GM23248 (cell line): ENCODE measurements at regions not wholly inside any gene's neighbourhood (a gene's known extent, or its start where the extent isn't known, plus 50 kb on each side); places are given as distances from the start of the nearest gene placed in this dataset.

Experiments used
- DNase-seq: peaks from one replicate; pipeline ENCODE4 v3.0.0-alpha.2; 2015
- H2AFZ ChIP-seq: fragments of 200-600 bp; sonication (generic); 2 replicates; pipeline ENCODE4 v1.6.1; 2016; ENCODE audit warnings: antibody characterized with exemption
- H3F3A ChIP-seq: fragments of 200-600 bp; sonication (generic); 2 replicates; pipeline ENCODE4 v1.6.1; 2016; ENCODE audit warnings: mild to moderate bottlenecking, antibody characterized with exemption, mixed run types; ENCODE audit not compliant: insufficient read depth
- H3K27ac ChIP-seq: fragments of 200-600 bp; sonication (generic); 2 replicates; pipeline ENCODE4 v1.5.1; 2016; ENCODE audit warnings: mild to moderate bottlenecking
- H3K27me3 ChIP-seq: fragments of 200-600 bp; sonication (generic); replicated peaks from 2 replicates; pipeline ENCODE4 v1.6.1; 2016; ENCODE audit warnings: mild to moderate bottlenecking; ENCODE audit not compliant: insufficient read depth
- H3K36me3 ChIP-seq: fragments of 200-600 bp; sonication (generic); 2 replicates; pipeline ENCODE4 v1.6.1; 2016; ENCODE audit warnings: low read depth, mild to moderate bottlenecking
- H3K4me1 ChIP-seq: fragments of 200-600 bp; sonication (generic); 2 replicates; pipeline ENCODE4 v1.6.1; 2016; ENCODE audit warnings: mild to moderate bottlenecking; ENCODE audit not compliant: insufficient read depth
- H3K4me2 ChIP-seq: fragments of 200-600 bp; sonication (generic); one replicate; pipeline ENCODE4 v1.6.1; 2016; ENCODE audit warnings: mild to moderate bottlenecking; ENCODE audit not compliant: unreplicated experiment
- H3K4me3 ChIP-seq: fragments of 200-600 bp; sonication (generic); 2 replicates; pipeline ENCODE4 v1.5.1; 2016; ENCODE audit warnings: mild to moderate bottlenecking
- H3K79me2 ChIP-seq: fragments of 200-600 bp; sonication (generic); 2 replicates; pipeline ENCODE4 v1.6.1; 2016; ENCODE audit warnings: mild to moderate bottlenecking; ENCODE audit not compliant: insufficient read depth
- H3K9ac ChIP-seq: fragments of 200-600 bp; sonication (generic); 2 replicates; pipeline ENCODE4 v1.6.1; 2016; ENCODE audit warnings: mild to moderate bottlenecking
- H3K9me2 ChIP-seq: fragments of 200-600 bp; sonication (generic); 2 replicates; pipeline ENCODE4 v1.6.1; 2016; ENCODE audit warnings: mixed run types, mild to moderate bottlenecking, moderate library complexity; ENCODE audit not compliant: insufficient read depth
- H3K9me3 ChIP-seq: fragments of 200-600 bp; sonication (generic); one replicate; pipeline ENCODE4 v1.6.1; 2017; ENCODE audit warnings: low read depth
- H4K20me1 ChIP-seq: fragments of 200-600 bp; sonication (generic); 2 replicates; pipeline ENCODE4 v1.6.0; 2016; ENCODE audit not compliant: insufficient read depth
- EZH2 ChIP-seq: fragments of 200-600 bp; sonication (generic); IDR thresholded peaks from 2 replicates; pipeline ENCODE4 v1.6.1; 2018; ENCODE audit warnings: antibody characterized with exemption, mild to moderate bottlenecking; ENCODE audit not compliant: insufficient read depth, poor library complexity, severe bottlenecking
- EZH2phosphoT487 ChIP-seq: fragments of 200-600 bp; sonication (generic); IDR thresholded peaks from 2 replicates; pipeline ENCODE4 v1.6.1; 2018; ENCODE audit warnings: antibody characterized with exemption, moderate library complexity, mild to moderate bottlenecking, low read depth; ENCODE audit not compliant: insufficient read depth
- WGBS, 2 experiments: methylation state at CpG; one replicate each; pipeline ENCODE4 v1.1.6; 2015 to 2017; ENCODE audit warnings: low lambda C conversion rate in 2 of 2, low coverage in 1 of 2; ENCODE audit errors: missing lambda C conversion rate in 2 of 2; 5-methylcytosine and 5-hydroxymethylcytosine counted together
- in situ Hi-C: fragments of 300-500 bp; cut with MboI; formaldehyde crosslinking; loops from 2 replicates; pipeline ENCODE4 v1.15.0; 2020

- DNase-seq: no peak
- 0% methylated on average over 1 of the region's 1 CpG for WGBS, 2 experiments
- no peak overlapping the region for H3K9ac ChIP-seq
- H3K79me2 ChIP-seq: no peaks in the 10 kb centered on the region
- no peak overlapping the region for H3K4me2 ChIP-seq
- no peaks in the 10 kb centered on the region for H3K9me2 ChIP-seq
- H3K4me3 ChIP-seq: no peak overlapping the region
- in situ Hi-C loops: no loop called here
- H3F3A ChIP-seq: no peaks in the 10 kb centered on the region
- no peaks in the 10 kb centered on the region for H4K20me1 ChIP-seq
- no peaks in the 10 kb centered on the region for H3K4me1 ChIP-seq
- no peaks in the 10 kb centered on the region for H3K9me3 ChIP-seq
- H3K36me3 ChIP-seq: no peaks in the 10 kb centered on the region
- no peak overlapping the region for H3K27ac ChIP-seq
- no peak for TF ChIP-seq EZH2phosphoT487
- no peak for TF ChIP-seq EZH2
- H2AFZ ChIP-seq: no peak overlapping the region
- H3K27me3 ChIP-seq: no peaks in the 10 kb centered on the region
Observed at GRCh38 chr2:15868186-15868585, 72.2 kb upstream of the MYCN start.

- no peaks in the 10 kb centered on the region for H3K4me1 ChIP-seq
- no peak overlapping the region for H3K4me3 ChIP-seq
- H2AFZ ChIP-seq: no peak overlapping the region
- no peaks in the 10 kb centered on the region for H3F3A ChIP-seq
- no peak for TF ChIP-seq EZH2phosphoT487
- TF ChIP-seq EZH2: no peak
- 9 to 15% methylated on average over 2 of the region's 2 CpGs for WGBS, 2 experiments
- no peak overlapping the region for H3K4me2 ChIP-seq
- H3K9me2 ChIP-seq: no peaks in the 10 kb centered on the region
- H3K79me2 ChIP-seq: no peaks in the 10 kb centered on the region
- H3K36me3 ChIP-seq: no peaks in the 10 kb centered on the region
- in situ Hi-C loops: no loop called here
- no peaks in the 10 kb centered on the region for H4K20me1 ChIP-seq
- no peak for DNase-seq
- H3K27ac ChIP-seq: no peak overlapping the region
- no peaks in the 10 kb centered on the region for H3K27me3 ChIP-seq
- H3K9ac ChIP-seq: no peak overlapping the region
- no peaks in the 10 kb centered on the region for H3K9me3 ChIP-seq
Observed at GRCh38 chr2:15868704-15869103, 71.6 kb upstream of the MYCN start.

- H3K9me2 ChIP-seq: no peaks in the 10 kb centered on the region
- H3F3A ChIP-seq: no peaks in the 10 kb centered on the region
- no peaks in the 10 kb centered on the region for H3K9me3 ChIP-seq
- no peaks in the 10 kb centered on the region for H3K79me2 ChIP-seq
- in situ Hi-C loops: no loop called here
- WGBS, 2 experiments: 15 to 17% methylated on average over 3 of the region's 3 CpGs
- H3K4me3 ChIP-seq: no peak overlapping the region
- H3K27me3 ChIP-seq: no peaks in the 10 kb centered on the region
- H4K20me1 ChIP-seq: no peaks in the 10 kb centered on the region
- H3K4me2 ChIP-seq: no peak overlapping the region
- H2AFZ ChIP-seq: no peak overlapping the region
- H3K27ac ChIP-seq: no peak overlapping the region
- TF ChIP-seq EZH2phosphoT487: no peak
- TF ChIP-seq EZH2: no peak
- no peaks in the 10 kb centered on the region for H3K36me3 ChIP-seq
- no peaks in the 10 kb centered on the region for H3K4me1 ChIP-seq
- no peak for DNase-seq
- H3K9ac ChIP-seq: no peak overlapping the region
Observed at GRCh38 chr2:15869396-15869795, 71.0 kb upstream of the MYCN start.

- H3K27ac ChIP-seq: no peak overlapping the region
- no peaks in the 10 kb centered on the region for H3K9me3 ChIP-seq
- WGBS, 2 experiments: 36 to 45% methylated on average over 13 of the region's 13 CpGs
- no peaks in the 10 kb centered on the region for H3K36me3 ChIP-seq
- in situ Hi-C loops: no loop called here
- H3F3A ChIP-seq: no peaks in the 10 kb centered on the region
- H3K9ac ChIP-seq: no peak overlapping the region
- no peak overlapping the region for H3K4me2 ChIP-seq
- H3K79me2 ChIP-seq: no peaks in the 10 kb centered on the region
- no peaks in the 10 kb centered on the region for H3K9me2 ChIP-seq
- H3K4me1 ChIP-seq: no peaks in the 10 kb centered on the region
- H3K27me3 ChIP-seq: no peaks in the 10 kb centered on the region
- no peak overlapping the region for H2AFZ ChIP-seq
- TF ChIP-seq EZH2 (no peak), EZH2phosphoT487 (no peak)
- no peak overlapping the region for H3K4me3 ChIP-seq
- no peak for DNase-seq
- no peaks in the 10 kb centered on the region for H4K20me1 ChIP-seq
Observed at GRCh38 chr2:15869871-15870270, 70.5 kb upstream of the MYCN start.

- H3K36me3 ChIP-seq: no peaks in the 10 kb centered on the region
- H3K79me2 ChIP-seq: no peaks in the 10 kb centered on the region
- no peaks in the 10 kb centered on the region for H3K4me1 ChIP-seq
- no peaks in the 10 kb centered on the region for H3K9me3 ChIP-seq
- H4K20me1 ChIP-seq: no peaks in the 10 kb centered on the region
- H3K9me2 ChIP-seq: no peaks in the 10 kb centered on the region
- in situ Hi-C loops: no loop called here
- H3K4me3 ChIP-seq: no peak overlapping the region
- DNase-seq: no peak
- no peak overlapping the region for H3K4me2 ChIP-seq
- TF ChIP-seq EZH2: no peak
- TF ChIP-seq EZH2phosphoT487: no peak
- H2AFZ ChIP-seq: no peak overlapping the region
- H3K9ac ChIP-seq: no peak overlapping the region
- WGBS, 2 experiments: 28 to 49% methylated on average over 5 of the region's 5 CpGs
- no peaks in the 10 kb centered on the region for H3F3A ChIP-seq
- no peaks in the 10 kb centered on the region for H3K27me3 ChIP-seq
- no peak overlapping the region for H3K27ac ChIP-seq
Observed at GRCh38 chr2:15870565-15870964, 69.8 kb upstream of the MYCN start.
